ENCODE measurements at regions not wholly inside any gene's neighbourhood (a gene's known extent, or its start where the extent isn't known, plus 50 kb on each side); places are given as distances from the start of the nearest gene placed in this dataset.

DNA sequence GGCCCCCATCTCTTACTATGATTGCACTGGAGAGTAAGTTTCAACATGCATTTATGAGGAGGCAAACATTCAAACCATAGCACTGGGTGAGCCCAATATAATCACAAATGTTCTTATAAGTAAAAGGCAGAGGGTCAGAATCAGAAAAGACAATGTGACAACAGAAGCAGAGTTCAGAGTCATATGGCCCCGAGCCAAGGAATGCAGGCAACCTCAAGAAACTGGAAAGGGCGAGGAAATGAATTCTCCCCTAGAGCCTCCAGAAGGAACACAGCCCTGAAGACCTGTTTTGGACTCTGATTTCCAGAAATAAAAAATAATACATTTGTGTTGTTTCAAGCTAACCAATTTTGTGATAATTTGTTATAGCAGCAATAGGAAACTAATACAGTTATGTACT, 81.3 kb upstream of the ABI3BP start:
- TF ChIP-seq, protein P1, sequence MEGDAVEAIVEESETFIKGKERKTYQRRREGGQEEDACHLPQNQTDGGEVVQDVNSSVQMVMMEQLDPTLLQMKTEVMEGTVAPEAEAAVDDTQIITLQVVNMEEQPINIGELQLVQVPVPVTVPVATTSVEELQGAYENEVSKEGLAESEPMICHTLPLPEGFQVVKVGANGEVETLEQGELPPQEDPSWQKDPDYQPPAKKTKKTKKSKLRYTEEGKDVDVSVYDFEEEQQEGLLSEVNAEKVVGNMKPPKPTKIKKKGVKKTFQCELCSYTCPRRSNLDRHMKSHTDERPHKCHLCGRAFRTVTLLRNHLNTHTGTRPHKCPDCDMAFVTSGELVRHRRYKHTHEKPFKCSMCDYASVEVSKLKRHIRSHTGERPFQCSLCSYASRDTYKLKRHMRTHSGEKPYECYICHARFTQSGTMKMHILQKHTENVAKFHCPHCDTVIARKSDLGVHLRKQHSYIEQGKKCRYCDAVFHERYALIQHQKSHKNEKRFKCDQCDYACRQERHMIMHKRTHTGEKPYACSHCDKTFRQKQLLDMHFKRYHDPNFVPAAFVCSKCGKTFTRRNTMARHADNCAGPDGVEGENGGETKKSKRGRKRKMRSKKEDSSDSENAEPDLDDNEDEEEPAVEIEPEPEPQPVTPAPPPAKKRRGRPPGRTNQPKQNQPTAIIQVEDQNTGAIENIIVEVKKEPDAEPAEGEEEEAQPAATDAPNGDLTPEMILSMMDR (IDR thresholded peaks at IDR 0.05), result no peak
- TF ChIP-seq POLR2A (IDR thresholded peaks at IDR 0.05) (no peak), POLR2AphosphoS5 (IDR thresholded peaks at IDR 0.05; ENCODE audit: insufficient read depth in 1 of 2, low read depth in 1 of 2) (no peak)

Data from vagina (tissue), 2 donors.